Epidermal melanocyte (primary cell): ENCODE measurements at regions not wholly inside any gene's neighbourhood (a gene's known extent, or its start where the extent isn't known, plus 50 kb on each side); places are given as distances from the start of the nearest gene placed in this dataset.
"Not testable (repeated sequence)": the region's sequence is repeated elsewhere in the genome, so short reads cannot be mapped to it uniquely, and the experiment has no call there.

Source experiments
- DNase-seq: peaks from one replicate; pipeline ENCODE4 v3.0.0; 2011; ENCODE audit warnings: low spot score; ENCODE audit not compliant: insufficient read length

DNA sequence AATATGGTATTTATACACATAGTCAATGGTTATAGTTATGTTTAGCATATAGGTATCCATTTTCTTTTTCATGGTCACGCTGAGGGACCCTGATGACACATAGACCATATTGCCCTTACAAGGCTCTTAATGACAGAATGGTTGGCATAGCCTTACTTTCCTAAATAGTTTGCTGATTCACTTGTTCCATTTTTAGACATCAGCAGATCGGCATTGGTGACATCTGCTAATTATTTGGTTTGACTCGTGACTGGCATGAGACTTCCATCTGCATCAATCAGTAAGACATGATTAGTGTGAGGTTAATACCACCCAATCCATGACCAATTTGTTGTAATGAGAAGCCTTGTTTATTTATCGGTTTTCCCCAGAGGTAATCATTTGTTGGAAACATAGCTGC lies 309.7 kb downstream of the ALDH8A1 start:
- no peak for DNase-seq

DNA sequence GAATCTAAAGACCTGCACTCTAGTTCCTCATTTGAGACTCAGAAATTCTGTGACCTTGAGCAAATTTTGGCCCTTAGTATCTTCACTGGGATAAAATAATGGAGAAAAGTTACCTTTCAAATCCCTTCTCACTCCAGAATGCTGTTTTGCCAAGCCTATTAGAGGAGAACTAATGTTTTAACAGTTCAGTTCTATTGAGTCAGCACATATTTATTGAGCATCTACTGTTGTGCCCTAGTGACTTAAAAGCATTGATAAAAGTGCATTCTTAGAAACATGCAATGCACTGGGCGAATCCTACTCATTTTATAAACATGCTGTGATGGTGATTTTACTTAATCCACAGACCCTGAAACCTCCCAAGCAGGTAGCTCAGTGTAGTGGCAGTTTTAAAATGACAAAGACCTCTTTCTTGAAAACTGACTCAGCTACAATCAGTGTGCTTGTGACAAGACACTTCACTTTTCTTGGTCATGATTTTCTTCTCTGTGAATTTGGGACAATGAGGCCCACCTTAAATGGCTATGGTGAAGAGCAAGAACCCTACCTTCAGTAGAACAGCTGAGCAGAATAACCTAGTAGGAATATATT lies 312.0 kb downstream of the ALDH8A1 start:
- no peak for DNase-seq

GRCh38 chr6:134637282-134637681 lies 312.6 kb downstream of the ALDH8A1 start:
- DNase-seq, result no peak

- DNase-seq, result no peak
Measured at GRCh38 chr6:134636186-134636799, 313.6 kb downstream of the ALDH8A1 start.

- DNase-seq, result no peak
Measured at GRCh38 chr6:134634966-134635365, 314.9 kb downstream of the ALDH8A1 start.

GRCh38 chr6:134634466-134634865 lies 315.4 kb downstream of the ALDH8A1 start:
- DNase-seq, result no peak

GRCh38 chr6:134632982-134633940 lies 315.3 kb upstream of the SGK1 start:
- DNase-seq, result not testable (repeated sequence)

DNA sequence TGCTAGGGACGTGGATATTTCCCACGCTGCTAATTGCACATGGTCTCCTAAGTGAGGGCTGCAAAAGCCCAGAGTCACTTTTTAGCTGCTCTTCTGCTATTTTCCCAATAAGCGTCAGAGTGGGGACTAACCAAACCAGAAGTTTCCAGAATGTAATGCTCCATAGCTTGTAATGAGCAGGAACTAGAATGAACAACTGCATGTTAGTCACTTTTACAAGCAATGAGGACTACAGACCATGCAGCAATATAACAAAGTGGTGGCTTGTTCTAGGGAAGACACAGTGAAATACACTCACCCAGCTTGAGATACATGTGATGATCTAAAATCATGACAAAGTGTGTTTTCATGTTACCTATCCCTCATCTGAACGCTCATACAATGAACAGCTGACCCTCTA lies 314.1 kb upstream of the SGK1 start:
- no peak for DNase-seq

DNA sequence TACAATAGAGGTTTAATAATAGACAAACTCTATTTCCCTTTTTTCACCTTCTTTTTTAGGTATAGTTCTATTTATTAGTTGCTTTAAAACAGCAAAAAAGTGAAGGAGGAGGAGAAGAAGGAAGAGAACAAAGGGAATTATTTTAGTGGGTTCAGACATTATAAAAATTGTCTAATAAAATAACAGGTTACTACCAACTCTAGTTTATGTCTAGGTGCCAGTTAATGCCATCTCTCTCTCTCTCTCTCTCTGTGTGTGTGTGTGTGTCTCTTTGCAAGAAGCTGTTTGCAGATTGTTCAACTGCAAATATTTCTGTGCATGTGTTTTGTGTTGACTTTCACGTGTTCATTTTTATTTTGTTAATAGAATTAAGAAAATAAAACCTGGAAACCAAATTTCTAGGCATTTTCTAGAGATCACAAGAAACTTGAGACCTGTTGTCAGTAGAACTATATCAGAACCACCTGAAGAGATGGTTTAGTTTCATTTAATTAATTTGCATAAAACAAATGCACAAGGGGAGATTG lies 313.5 kb upstream of the SGK1 start:
- DNase-seq, result no peak

GRCh38 chr6:134630508-134631121 lies 312.7 kb upstream of the SGK1 start:
- DNase-seq, result no peak

DNA sequence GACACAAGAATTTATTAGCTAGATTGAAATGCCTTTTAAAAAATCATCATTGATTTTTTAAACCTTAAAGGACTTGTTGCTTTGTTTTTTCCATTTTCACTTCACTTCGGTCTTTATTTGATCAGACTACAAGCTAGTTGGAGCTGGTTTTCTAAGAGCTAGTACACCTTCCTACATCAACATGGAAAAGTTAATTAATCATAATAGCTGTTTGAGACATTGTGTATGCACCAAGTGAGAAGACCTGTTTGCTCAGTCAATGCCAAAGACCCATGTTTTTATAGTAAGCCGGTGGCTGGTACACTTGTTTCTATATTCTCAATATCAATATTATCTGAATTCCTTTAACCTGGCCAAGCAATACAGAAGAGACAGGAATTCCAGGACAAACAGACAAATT lies 310.2 kb upstream of the SGK1 start:
- DNase-seq, result no peak

- DNase-seq, result no peak
Measured at GRCh38 chr6:134627707-134628106, 309.8 kb upstream of the SGK1 start.

GRCh38 chr6:134626589-134626988 lies 308.7 kb upstream of the SGK1 start:
- DNase-seq, result no peak

GRCh38 chr6:134626086-134626485 lies 308.2 kb upstream of the SGK1 start:
- no peak for DNase-seq

DNA sequence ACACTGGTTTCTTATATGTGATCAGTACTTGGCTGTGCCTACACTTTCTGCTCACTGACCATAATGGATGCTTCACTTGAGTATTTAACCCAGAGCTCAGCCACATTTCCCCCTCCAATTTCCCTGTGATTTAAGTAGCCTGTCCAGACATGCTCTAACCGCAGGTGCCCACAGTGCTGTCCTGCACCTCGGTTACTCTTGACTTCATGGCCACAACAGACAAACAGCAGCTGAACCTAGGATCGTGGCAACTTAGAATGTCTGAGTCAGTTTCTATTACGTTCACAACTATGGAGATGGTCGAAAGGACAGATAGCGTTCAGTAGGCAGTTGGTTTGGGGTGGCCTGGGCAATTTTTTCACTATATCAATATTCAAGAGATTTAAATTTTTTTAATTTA lies 306.9 kb upstream of the SGK1 start:
- DNase-seq, result no peak

GRCh38 chr6:134623401-134623800 lies 305.5 kb upstream of the SGK1 start:
- DNase-seq, result no peak

DNA sequence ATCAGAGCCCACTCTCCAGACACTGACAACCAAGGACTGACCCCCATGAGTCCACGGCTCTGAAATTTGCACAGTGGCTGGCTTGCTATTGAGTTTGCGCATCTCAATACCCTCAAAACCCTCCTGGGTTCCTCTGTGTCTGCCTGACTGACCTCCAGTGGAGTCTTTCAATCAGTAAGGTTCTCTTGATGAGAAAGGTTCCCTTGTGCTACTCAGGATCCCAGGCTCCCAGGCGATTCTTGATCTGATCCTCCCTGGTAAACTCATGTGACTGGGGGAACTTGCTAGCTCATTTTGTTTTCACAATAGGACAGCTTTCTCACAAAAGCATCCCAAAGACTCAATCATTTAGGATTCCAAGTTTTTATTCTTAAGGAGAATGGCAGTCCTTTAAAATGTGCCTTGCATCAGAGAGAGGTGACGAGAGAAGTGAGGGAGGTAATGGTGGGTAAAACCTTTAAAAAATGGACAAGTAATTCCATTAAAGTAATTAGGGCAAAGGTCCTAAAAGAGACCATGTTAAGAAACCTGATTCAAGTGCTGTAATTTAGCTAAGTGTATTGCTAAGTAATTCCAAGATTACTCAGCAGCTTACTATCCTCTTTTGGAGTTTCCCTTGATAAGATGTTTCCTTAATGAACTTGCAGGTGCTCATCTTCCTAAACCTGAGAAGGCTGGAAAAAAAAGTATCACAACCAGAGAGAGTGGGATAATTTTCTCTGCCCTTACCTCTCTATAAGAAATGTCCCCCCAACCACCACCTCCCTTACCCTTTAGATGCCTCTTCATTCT lies 304.7 kb upstream of the SGK1 start:
- no peak for DNase-seq

DNA sequence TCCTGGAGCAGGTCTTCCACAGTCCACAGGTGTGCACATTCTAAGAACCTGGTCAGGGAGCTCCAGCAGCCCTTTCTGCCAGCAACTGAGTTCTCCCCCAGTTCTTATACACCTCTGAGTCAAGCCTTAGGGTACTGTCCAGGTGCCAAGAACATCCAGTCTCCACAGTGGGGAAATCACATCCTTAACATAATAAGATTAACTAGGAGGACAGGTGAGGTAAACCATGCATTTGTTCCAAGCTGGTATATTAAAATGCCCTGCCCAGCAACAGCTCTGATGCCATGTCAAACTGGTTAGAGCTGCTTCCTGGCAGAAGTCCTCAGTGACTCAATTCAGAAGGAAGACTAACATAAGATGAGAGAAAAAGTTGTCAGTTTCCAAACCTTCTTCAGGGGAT lies 303.9 kb upstream of the SGK1 start:
- DNase-seq, result no peak

DNA sequence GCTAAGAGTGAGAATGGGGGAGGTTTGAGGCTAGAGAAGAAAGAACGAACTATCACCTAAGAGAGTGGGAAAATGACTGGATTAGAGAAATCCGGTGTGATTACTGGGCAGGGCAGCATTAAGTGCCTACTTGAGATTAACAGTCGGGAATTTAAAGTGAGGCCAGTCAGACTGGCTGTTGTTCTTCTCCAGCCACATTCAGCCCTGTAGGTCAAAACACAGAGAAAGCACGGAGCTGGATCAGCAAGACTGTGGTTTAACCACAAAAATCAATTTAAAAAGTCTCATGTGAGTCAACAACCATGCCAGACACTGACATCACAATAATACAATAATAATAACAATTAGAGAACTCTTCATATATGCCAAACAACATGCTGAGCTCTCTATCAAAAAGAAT lies 301.9 kb upstream of the SGK1 start:
- DNase-seq, result peak; percentile 62

DNA sequence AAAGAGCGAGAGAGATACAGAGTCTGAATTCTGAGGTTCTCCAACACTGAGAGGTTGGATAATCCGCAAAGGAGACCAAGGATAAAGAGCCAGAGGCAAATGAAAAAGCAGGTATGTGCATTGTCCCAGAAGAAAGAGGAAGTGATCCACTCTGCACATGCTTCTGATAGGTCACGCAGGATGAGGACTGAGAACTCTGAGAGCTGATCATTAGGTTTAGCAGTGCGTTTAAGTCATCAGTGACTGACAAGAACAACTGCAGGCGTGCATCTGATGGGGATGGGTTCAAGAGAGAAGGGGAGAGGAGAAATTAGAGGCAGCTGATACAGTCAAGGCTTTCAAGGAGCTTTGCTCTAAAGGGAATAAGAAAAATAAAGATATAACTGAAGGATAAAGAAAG lies 301.2 kb upstream of the SGK1 start:
- DNase-seq, result no peak
